ENCODE measurements at regions not wholly inside any gene's neighbourhood (a gene's known extent, or its start where the extent isn't known, plus 50 kb on each side); places are given as distances from the start of the nearest gene placed in this dataset.

GRCh38 chr12:16692099-16692498, 86.1 kb upstream of the LMO3 start:
- DNase-seq (ENCODE audit: extremely low read depth in 1 of 4, low spot score in 3 of 4) (no peak), FAIRE-seq (no peak), ATAC-seq (no peak)
- in situ Hi-C loops (cut with MboI) (no loop called here), intact Hi-C loops (cut with micrococcal nuclease) (no loop called here)
- no peaks in the 10 kb centered on the region for H3K27me3 ChIP-seq (ENCODE audit: control insufficient read depth in 2 of 2, insufficient read depth in 2 of 2, low read length in 2 of 2)
- H2AFZ ChIP-seq (ENCODE audit: low read depth, low read length) = no peak overlapping the region
- no peaks in the 10 kb centered on the region for H3K4me1 ChIP-seq (replicated peaks in 1 of 2; ENCODE audit: control insufficient read depth in 2 of 2, insufficient read depth in 2 of 2, low read length in 2 of 2)
- H4K20me1 ChIP-seq (replicated peaks; ENCODE audit: control insufficient read depth, insufficient read depth, low read length) = no peaks in the 10 kb centered on the region
- ChIA-PET CTCF (ENCODE audit: low intra/inter-chr PET ratio) (no interaction called here), POLR2A (interaction anchor here (0.7 kb wide), 1 partner anchor 303 kb away, joined by 3 read pairs; no protein-coding TSS in a partner anchor)
- no peak overlapping the region for H3K27ac ChIP-seq (ENCODE audit: extremely low read depth, low read depth, low read length)
- H3K9me1 ChIP-seq (ENCODE audit: control insufficient read depth, insufficient read depth, low read length) = no peaks in the 10 kb centered on the region
- no peaks in the 10 kb centered on the region for H3K36me3 ChIP-seq (ENCODE audit: control insufficient read depth, insufficient read depth, low read length)
- no peak for TF ChIP-seq MAFF (IDR thresholded peaks at IDR 0.05; ENCODE audit: low read length)
- no peak for TF ChIP-seq PTRF (tag; IDR thresholded peaks at IDR 0.05)
- no peak for TF ChIP-seq ZNF217 (CRISPR knock-in tag; IDR thresholded peaks at IDR 0.05)
- no peak for TF ChIP-seq ZNF780A (CRISPR knock-in tag; IDR thresholded peaks at IDR 0.05)
- TF ChIP-seq MCM5 (IDR thresholded peaks at IDR 0.05; ENCODE audit: low read depth) = no peak
- no peak for TF ChIP-seq ZNF23 (CRISPR knock-in tag; IDR thresholded peaks at IDR 0.05)
- TF ChIP-seq FOXK2 (conservative IDR thresholded peaks at IDR 0.05 in 1 of 2, IDR thresholded peaks at IDR 0.05 in 1 of 2; ENCODE audit: low read depth in 2 of 2) = no peak
- no peak for TF ChIP-seq ZNF695 (CRISPR knock-in tag; IDR thresholded peaks at IDR 0.05)
- no peaks in the 10 kb centered on the region for H3K9me3 ChIP-seq (replicated peaks; ENCODE audit: control insufficient read depth, insufficient read depth, low read depth, low read length)
- WGBS (ENCODE audit: insufficient coverage, low coverage, missing lambda C conversion rate) = 0% methylated on average over 3 of the region's 3 CpGs
- H3K4me2 ChIP-seq (ENCODE audit: insufficient read depth, low read length) = no peak overlapping the region
- no peak overlapping the region for H3K9ac ChIP-seq (ENCODE audit: insufficient read depth in 1 of 2, low read depth in 2 of 2, low read length in 2 of 2)
- H3K79me2 ChIP-seq (ENCODE audit: control insufficient read depth, insufficient read depth, low read length) = no peaks in the 10 kb centered on the region
- H3K4me3 ChIP-seq = no peak overlapping the region
- BruUV-seq (replicated peaks) = no TSS peak

GRCh38 chr12:16691624-16692023, 85.7 kb upstream of the LMO3 start:
- CTCF ChIA-PET (ENCODE audit: low intra/inter-chr PET ratio) = no interaction called here
- Histone ChIP-seq H3K27ac (ENCODE audit: extremely low read depth, low read depth, low read length) (no peak overlapping the region), H3K9me1 (ENCODE audit: control insufficient read depth, insufficient read depth, low read length) (no peaks in the 10 kb centered on the region), H3K9me3 (replicated peaks; ENCODE audit: control insufficient read depth, insufficient read depth, low read depth, low read length) (no peaks in the 10 kb centered on the region), H4K20me1 (replicated peaks; ENCODE audit: control insufficient read depth, insufficient read depth, low read length) (no peaks in the 10 kb centered on the region), H3K4me3 (no peak overlapping the region), H2AFZ (ENCODE audit: low read depth, low read length) (no peak overlapping the region), H3K79me2 (ENCODE audit: control insufficient read depth, insufficient read depth, low read length) (no peaks in the 10 kb centered on the region), H3K9ac (ENCODE audit: insufficient read depth in 1 of 2, low read depth in 2 of 2, low read length in 2 of 2) (no peak overlapping the region), H3K36me3 (ENCODE audit: control insufficient read depth, insufficient read depth, low read length) (no peaks in the 10 kb centered on the region), H3K27me3 (ENCODE audit: control insufficient read depth in 2 of 2, insufficient read depth in 2 of 2, low read length in 2 of 2) (no peaks in the 10 kb centered on the region), H3K4me2 (ENCODE audit: insufficient read depth, low read length) (no peak overlapping the region), H3K4me1 (replicated peaks in 1 of 2; ENCODE audit: control insufficient read depth in 2 of 2, insufficient read depth in 2 of 2, low read length in 2 of 2) (no peaks in the 10 kb centered on the region)
- intact Hi-C loops (cut with micrococcal nuclease) = no loop called here
- POLR2A ChIA-PET = no interaction called here
- BruUV-seq (replicated peaks) = no TSS peak
- WGBS (ENCODE audit: insufficient coverage, low coverage, missing lambda C conversion rate) = 6% methylated on average over 2 of the region's 2 CpGs
- no peak for FAIRE-seq
- ATAC-seq = no peak
- TF ChIP-seq ZKSCAN3 (CRISPR knock-in tag; IDR thresholded peaks at IDR 0.05) = no peak
- TF ChIP-seq RBM14 (IDR thresholded peaks at IDR 0.05; ENCODE audit: borderline replicate concordance, insufficient read depth, low read depth, low read length) = no peak
- TF ChIP-seq NEUROD1 (IDR thresholded peaks at IDR 0.05; ENCODE audit: borderline replicate concordance, low read depth, low read length, partially characterized antibody) = no peak
- no peak for TF ChIP-seq RNF2 (IDR thresholded peaks at IDR 0.05)
- TF ChIP-seq HMG20B (CRISPR knock-in tag; IDR thresholded peaks at IDR 0.05) = no peak
- no peak for TF ChIP-seq ZFX (CRISPR knock-in tag; IDR thresholded peaks at IDR 0.05)
- no peak for TF ChIP-seq ZC3H8 (IDR thresholded peaks at IDR 0.05)
- TF ChIP-seq ZFP30 (CRISPR knock-in tag; IDR thresholded peaks at IDR 0.05; ENCODE audit: borderline replicate concordance) = no peak
- TF ChIP-seq SMARCB1 (IDR thresholded peaks at IDR 0.05; ENCODE audit: insufficient read length, low read depth) = no peak
- TF ChIP-seq KLF1 (tag; IDR thresholded peaks at IDR 0.05) = no peak
- DNase-seq (ENCODE audit: extremely low read depth in 1 of 4, low spot score in 3 of 4) = no peak
- in situ Hi-C loops (cut with MboI) = no loop called here

Data from K562 (cell line).